CD4-positive, alpha-beta T cell treated with Interleukin-15 for 4 hours (primary cell): ENCODE measurements at regions not wholly inside any gene's neighbourhood (a gene's known extent, or its start where the extent isn't known, plus 50 kb on each side); places are given as distances from the start of the nearest gene placed in this dataset.
"Not testable (repeated sequence)": the region's sequence is repeated elsewhere in the genome, so short reads cannot be mapped to it uniquely, and the experiment has no call there.

ENCODE experiments used
- DNase-seq: peaks from one replicate; pipeline ENCODE4 v3.0.0-alpha.2; 2020; ENCODE audit warnings: low spot score

DNA sequence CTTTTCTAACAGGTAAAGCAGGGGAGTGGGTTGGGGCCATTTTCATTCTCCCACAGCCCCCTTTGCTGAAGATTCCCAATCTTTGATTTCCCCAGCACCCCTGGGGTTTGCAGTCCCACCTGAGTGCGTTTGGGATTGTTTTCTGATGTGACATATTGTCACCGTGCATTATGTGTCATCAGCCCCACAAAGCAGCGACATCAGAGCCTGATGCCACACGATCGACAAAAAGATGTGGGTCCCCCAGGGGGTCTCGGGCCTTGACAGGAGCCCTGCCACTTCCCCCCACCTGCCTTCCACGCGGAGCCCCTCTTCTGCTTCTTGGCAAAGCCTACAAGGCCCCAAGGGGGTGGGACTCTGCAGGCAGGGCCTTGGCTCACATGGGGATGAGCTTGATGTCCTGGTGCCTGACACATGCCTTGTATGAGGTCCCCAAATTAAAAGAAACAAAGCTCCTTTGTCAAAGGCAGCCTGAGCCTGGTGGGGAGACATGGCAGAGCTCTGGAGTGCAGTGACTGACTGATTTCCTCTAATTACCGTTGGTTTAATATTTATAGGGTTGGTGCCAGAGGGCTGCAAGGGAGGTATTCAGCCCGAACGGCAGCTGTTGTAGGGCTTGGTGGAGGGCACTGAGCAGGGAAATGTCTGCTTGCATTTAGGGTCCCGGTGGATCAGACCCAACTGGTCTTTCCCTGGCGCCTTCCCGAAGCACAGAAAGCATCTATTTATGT is 149.2 kb downstream of the MIAT start:
- DNase-seq = no peak

DNA sequence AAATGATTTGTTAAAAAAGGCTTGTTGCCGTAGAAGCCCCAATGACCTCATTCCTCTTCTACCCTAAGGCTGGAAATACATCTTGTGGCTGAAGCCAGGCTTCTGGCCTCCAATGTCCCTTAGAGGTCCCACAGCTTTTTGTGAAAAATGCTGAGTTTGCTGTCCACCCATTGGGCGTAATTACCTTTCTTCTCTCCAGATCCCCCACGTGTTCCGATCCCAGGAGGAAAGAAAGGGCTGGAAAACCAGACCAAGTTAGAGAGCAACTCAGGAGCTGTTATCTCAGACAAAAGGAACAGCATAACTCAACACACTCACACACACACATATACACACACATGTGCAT is 154.2 kb downstream of the MIAT start:
- DNase-seq = no peak

DNA sequence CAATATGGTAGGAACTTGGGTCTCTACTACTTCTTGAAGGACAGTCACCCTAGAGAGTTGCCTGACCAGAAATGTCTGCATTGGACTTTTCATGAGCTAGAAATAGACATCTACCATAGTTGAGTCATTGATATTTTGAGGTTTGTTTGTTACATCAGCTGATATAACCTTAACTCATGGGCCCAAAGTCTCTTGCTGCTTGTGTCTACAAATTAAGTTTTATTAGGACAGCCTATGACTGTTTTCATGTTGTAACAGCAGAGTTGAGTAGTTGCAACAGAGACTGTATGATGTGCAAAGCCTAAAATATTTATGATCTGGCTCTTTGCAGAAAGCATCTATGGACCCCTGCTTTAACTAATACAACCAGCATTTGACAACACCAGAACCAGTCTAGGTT is 155.3 kb downstream of the MIAT start:
- no peak for DNase-seq

DNA sequence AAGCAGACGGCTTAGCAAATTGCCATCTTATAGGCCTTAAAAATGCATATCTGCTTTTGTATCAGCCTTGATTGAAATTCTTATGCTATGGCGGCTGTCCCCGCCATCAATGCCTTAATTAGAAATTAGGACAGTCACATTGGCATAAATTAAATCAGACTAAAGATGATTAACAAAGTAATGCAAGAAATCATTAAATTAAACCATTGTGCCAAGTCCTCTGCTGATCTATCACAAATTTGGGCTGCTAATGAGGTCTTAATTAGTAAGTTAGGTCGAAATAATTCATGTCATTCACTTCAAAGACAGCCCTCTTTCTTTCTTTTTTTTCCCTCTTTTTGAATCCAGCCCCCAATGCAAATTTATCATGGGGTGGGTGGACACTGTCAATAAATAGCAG is 159.3 kb downstream of the MIAT start:
- DNase-seq = no peak

DNA sequence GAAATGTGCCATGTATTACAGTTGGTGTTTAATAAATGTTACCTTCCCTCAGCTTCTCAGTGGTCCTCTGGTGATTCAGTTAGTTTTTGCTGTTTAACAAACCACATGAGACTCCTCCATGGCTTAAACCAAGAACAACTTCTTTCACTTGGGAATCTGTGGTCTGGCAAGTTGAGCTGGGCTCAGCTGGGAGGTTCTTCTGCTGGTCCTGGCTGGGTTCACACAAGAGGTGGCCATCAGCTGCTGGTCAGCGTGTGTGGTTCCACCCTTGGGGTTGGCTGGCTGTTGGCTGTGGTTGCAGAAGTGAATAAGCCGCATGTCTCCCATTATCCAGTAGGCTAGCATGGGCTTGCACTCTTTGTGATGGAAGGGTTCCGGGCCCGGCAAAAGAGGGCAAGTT is 160.5 kb downstream of the MIAT start:
- DNase-seq = no peak

DNA sequence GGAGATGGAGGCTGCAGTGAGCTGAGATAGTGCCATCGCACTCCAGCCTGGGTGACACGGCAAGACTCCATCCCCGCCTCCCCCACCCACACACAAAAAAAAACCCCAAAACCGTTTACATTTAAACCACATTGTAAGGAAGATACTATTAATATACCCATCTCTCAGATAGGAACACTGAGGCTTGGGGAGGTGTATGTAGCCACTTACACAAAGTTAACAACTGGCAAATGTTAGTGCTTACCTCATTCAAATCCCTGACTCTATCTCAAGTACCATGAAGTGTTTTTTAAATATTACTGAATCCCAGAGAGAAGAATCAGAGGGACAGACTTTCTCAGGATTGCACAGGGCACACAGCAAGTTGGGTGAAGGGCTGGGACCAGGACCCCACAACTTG is 164.5 kb downstream of the MIAT start:
- DNase-seq = no peak

DNA sequence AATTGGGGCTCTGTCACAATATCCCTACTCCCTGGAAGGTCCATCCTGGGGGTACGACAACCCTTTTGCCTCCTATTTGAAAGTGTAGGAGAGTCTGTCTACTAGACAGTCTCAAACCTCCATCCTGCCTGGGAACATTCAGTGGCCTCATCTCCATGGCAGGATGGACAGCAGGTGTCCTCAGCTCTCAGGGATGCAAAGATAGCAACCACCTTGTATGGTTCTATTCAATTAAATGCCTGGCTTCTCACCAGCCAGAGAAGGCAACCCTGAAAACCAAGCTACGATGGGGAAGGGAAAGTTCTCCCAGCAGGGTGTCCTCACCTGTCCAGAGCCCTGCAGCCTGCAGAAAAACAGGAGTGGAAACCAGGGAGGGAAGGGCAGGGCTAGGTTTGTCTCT is 164.9 kb downstream of the MIAT start:
- DNase-seq = no peak

DNA sequence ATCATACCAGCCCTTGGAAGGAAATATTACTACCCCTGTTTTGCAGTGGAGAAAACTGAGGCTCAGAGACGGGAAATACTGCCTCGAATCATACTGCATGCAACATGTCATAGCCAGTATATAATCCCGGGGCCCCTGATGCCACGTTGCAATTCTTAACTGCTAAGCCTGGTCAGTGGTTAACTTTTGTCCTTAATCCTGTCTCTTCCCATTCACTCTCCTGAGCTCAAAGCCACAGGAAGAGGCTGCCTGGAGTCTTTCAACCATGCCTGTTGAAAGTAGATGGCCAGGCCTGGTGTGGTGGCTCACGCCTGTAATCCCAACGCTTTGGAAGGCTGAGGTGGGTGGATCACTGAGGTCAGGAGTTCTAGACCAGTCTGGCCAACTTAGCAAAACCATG is 166.6 kb downstream of the MIAT start:
- no peak for DNase-seq

DNA sequence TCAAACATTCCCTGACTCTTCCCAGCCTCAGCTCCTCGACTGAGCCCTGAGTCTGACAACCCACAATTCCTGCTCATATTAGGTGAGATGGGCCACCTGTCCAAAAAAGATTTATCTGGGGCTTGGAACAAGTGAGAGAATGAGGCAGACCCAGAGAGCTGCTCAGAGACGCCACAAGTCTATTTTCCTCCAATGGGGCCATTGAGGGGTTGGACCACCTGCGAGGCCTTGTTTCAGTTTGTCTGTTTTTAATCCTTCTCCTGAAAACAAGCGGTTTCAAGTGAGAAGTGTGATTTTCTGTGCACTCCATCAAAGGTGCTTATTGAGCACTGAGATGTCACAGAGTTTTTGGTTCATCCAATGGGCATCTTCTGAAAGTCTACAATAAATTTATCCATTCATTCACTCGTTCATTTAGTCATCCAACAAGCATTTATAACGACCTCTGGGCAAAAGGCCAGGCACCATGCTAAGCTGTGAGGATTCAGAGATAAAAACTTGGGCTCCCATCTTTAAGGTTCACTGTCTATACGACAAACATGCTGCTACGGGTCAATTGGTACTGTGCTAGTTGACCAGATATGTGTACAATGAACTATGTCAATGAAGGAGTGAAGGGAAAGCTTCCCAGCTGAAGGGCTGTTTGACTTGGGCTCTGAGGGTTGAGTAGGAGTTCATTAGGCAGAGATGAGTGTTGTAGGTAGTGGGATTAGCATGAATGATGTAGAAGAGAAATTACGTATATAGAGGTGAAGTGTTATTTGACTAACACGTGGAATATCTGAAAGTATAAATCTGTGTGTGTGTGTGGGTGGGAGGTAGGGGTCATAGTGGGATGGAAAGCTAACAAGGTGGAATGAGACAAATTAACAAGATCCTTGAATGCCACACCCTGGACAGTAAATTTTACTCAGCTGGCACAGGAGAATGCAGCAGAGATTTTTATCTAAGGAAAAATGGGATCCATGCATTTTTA is 168.9 kb downstream of the MIAT start:
- no peak for DNase-seq

DNA sequence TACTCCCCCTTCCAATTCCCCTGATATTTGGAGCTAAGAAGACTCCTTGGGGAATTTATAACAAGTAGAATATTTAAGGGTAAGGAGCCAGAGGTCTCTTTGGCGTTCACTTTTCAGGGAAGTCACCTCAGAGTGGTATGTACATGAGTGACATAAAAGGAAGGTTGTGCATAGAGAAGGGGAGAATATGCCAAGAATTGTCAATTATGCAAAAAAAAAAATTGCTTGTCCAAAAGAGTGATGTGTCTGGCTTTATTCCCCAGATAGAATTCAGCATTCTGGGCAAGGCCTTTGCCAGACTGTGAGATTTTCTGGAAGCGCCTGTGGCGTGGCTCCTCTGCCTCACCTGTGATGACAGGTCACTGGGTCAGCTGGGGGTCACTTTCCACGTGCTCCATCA is 170.2 kb downstream of the MIAT start:
- DNase-seq = no peak

DNA sequence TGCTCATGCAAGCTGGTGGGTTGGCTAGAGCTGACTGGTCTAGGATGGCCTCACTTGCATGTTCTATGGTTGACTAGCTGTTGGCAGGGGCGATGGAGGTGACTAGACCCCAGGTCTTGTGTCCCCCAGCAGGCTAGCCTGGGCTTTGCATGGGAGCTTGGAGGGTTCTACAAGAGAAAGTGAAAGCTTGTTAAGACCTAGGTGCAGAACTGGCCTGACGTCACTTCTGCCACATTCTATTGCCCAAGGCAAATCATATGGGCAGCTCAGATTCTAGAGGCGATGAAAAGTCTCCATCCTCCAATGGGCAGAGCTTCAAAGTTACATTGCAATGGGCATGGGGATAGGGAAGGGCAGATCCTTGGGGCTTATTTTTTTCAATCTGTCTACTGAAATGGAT is 170.9 kb downstream of the MIAT start:
- no peak for DNase-seq

DNA sequence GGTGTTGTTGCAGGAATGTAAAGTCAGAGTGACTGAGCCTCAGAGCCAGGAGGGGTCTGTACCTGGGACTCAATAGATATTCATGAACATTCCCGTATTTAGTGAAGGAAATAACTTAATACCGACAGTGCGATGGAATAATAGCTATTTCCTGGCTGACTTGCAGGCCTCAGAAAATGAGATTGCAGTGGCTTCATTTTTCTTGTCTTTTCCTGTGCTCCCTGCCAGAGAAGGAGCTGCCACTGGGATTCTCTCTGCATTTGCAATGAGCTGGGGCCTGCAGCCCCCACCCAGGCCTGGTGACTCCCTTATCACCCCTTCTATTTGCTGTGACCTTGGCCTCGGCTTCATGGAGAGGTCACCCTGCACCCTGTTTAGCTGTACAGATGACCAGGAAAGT is 173.4 kb downstream of the MIAT start:
- no peak for DNase-seq

DNA sequence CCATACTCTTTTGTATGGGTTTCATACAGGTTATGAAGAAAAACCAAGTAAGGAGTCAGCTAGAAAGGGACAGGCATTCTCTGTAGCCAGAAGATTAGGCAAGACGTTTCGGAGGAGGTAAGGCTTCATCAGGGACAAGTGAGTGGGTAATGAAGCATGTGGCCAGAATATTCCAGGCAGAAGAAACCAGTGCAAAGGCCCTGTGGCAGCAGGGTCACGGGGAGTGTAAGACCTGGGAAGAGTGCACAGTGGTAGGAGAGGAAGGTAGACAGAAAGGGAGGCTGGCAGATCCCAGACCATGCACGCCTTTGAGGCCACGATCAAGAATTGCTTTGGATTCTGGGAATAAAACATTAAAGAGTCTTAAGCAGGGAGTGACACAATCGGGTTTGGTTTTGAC is 177.6 kb downstream of the MIAT start:
- no peak for DNase-seq

DNA sequence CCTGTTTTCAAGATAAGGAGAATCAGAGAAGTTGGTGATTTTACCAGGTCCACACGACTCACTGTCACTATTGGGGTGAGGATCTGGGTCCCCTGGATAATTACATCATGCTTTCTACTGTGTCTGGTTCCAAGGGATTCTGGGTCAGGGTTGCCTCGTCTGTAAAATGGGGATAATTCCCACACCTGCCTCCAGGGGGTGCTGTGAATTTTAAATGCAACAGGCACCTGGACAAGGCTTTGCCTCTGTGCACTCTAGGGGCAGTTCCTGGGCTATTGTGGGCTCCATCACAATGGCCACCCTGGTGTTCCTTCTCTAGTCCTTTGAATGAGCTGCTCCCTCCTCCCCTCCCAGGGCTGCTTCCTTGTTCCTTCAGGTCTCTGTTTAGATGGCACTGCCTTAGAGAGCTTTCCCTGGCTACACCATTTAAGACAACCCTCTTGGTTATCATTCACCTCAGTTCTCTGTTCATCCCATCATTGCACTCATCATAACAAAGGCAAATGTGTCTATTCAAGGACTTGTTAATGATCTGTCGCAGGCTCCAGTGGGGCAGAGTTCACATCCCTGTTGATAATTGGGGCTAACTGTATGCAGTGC is 178.6 kb downstream of the MIAT start:
- peak; percentile 46 for DNase-seq

DNA sequence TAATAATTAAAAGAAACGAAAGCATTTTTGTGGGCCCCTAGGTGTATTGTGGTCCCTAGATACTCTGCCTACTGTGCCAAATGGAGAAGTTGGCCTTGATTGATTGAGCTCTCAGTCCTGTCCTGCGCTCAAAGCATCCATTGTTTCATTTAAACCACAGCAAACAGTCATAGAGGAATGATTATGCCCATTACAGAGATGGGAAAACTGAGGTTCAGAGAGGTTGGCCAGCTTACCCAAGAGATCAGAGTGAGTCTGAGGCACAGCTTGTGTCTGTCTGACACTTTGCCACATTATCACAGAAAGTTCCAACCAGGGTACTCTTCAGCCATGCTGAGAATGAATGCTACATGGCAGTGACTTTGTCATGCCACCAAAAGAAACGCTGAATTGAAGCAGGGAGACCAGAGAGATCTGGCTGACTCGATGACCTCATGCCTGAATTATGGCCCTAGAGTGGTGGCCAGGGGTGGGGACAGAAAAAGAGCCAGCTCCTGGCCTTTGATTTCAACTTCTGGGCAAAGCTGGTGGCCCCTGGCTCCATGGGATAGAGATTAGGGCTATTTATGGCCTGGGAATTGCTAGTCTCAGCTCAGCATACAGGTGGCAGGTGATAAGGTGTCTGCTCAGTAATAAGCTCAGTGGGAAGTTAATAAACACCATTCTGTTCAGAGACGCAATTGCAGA is 180.5 kb downstream of the MIAT start:
- DNase-seq = no peak

DNA sequence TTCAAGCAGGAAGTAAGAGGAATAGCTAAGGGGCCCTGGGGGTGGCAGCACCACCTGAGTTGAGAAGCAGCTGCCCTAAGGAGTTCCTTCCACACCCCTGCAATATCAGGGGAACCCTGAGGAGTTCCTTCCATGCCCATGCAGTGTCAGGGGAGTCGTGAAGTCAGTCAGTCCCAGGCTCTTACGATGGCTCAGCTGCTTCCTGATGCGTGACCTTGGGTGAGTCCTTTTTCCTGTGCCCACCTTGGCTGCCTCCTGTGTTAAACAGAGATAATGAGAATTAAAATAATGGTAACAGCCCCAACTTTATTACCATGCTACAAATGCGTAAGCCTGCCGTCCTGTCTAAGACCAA is 181.1 kb downstream of the MIAT start:
- DNase-seq = no peak

DNA sequence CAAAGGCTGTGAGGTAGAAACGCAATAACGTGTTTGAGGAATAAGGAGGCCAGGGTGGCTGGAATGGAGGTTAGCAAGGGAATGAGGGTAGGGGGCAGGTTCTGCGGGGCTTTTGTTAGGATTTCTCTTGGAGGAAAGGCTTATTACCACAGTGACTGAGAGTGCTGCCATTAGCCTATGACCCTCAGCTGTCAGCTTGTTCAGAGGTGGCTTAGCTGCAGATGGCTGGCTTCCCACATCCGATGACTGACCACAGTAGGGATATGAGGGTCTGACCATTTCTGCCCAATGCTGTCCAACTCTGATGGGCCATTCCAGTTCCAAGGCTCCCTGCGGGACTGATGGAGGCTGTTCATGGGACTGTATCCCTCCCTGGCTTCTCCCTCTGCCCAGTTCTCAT is 181.8 kb downstream of the MIAT start:
- DNase-seq = no peak

DNA sequence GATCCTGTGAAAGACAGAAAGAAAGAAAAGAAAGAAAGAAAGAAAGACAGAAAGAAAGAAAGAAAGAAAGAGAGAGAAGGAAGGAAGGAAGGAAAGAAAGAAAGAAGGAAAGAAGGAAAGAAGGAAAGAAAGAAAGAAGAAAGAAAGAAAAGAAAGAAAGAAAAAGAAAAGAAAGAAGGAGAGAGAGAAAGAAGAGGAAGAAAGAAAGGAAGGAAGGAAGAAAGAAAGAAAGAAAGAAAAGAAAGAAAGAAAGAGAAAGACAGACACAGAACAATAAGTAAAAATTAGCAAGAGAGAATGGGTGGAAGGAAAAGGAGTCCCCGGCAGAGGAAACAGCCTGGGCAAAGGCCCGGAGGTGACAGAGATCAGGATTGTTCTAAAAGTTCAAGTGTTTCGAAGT is 183.4 kb downstream of the MIAT start:
- not testable (repeated sequence) for DNase-seq

DNA sequence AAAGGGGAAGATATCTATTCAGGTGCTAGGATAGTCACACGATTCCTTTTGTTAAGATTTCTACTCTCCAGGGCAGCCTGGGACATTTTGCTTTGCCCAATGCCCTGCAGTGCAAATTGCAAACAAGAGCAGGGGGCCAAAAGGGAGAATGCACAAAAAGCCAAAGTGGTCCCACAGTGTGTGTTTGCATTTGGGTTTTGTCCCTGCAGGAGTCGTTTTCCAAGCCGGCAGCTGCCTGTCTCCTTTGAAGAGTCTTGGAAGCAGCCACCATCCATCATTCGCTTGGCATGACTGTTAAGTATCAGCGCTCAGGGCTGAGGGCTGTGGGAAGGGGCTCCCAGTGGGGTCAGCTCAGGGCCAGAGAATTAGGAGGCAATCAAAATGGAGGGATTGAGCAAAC is 184.7 kb downstream of the MIAT start:
- no peak for DNase-seq

DNA sequence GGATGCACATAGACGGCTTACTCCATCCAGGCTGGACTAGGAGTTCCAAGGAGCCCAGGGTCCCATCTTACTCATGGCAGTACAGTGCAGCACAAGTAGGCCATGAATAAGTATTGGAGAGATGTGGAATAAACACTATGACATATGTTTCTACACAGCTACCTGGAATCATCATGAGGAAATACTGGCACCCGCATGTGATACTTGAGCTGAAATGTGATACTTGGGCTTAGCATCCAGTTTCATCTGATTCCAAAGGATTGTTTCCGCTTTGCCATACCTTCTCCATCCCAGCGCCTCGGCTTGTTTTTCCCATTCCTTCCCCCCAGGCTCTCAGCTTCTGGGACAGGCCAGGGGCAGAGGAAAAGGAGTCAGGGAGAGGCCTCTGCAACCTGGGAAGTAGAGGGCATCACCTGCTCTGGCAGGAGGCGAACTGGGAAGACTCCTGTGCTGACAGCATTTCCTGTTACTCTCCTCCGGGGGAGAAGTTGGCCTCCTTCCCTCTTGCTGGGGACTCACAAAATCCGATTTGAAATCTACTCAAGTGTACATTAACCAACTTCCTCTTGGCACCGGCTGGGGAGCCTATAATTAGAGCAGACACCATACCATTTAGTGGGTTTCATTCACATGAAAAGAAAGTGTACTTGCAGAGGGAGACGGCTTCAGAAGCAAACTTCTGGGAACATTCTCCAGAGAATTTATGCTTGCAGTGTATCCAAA is 187.8 kb downstream of the MIAT start:
- DNase-seq = no peak

DNA sequence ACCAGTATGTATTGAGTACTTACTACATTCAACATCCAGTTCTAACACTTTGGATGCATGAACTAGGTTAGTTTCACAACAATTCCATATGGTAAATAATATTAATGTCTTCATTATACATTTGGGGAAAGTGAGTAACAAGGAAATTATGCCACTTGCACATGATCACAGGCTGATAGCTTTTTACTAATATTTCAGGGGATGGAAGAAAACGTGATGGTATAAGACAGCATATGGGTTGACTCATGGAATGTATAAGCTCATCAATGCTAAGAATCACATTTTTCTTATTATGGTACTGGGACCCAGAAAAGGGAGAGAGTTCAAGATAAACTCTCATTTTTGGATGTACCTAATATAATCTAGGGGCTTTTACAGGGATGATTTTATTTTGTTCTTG is 188.7 kb downstream of the MIAT start:
- DNase-seq = no peak

DNA sequence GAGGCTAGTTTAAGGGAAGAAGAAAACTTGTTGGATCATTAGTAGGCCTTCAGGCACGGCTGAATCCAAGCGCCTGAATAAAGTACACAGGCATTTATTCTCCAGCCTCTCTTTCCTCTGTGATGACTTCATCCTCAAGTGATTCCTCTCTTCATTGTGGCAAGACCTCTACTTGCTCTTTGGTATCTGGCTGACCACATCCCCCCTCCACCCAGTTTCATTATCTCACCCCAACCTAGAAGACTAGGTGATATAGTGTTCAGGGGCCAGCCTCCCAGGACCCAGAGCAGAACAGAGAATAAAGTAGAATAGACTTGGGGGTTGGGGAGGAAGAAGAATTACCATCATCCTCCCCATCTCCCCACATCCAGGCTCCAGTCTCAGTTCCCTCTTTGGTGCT is 189.3 kb downstream of the MIAT start:
- no peak for DNase-seq
